ENCODE measurements at regions not wholly inside any gene's neighbourhood (a gene's known extent, or its start where the extent isn't known, plus 50 kb on each side); places are given as distances from the start of the nearest gene placed in this dataset.
"Not testable (repeated sequence)": the region's sequence is repeated elsewhere in the genome, so short reads cannot be mapped to it uniquely, and the experiment has no call there.

DNA sequence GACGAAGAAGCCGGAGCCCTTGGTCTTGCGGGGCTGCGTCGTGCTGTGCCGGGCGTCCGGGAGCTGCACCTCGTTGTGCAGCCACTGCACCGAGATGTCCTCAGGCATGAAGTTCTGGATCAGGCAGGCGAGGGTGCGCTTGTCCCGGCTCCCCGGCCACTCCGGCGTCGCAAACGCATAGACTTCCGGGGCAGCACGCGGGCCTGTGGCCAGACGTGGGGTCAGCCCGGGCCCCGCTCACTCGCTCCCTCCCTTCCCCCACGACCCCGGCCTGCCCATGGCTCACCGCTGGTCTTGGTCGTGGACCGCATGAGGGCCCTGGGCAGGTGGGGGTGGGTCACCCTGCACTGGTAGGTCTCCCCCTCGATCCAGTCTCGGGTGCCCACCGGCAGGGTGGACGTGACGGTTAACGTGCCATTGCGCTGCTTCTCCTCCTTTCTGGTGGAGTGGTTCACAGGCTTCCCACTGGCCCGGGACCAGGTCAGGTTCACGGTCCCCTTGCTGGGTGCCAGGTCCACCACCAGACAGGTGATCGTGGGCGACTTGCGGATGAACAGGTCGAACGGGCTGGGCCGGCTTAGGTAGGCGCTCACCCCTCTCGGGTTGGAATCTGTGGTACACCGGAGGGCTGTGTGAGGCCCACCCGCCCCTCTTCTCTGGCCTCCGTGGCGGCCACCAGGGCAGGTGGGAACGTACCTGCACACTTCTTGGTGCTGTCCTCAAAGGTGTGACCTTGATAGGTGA is 74.0 kb downstream of the TMEM121 start:
- H2BK120ac ChIP-seq (replicated peaks; ENCODE audit: low read depth, low read length); FAIRE-seq; H3K18ac ChIP-seq (ENCODE audit: extremely low read depth, low read length); H3K4ac ChIP-seq (replicated peaks; ENCODE audit: insufficient read length, low read depth, low read length); H3K9ac ChIP-seq (replicated peaks in 1 of 4; ENCODE audit: extremely low read depth in 1 of 4, low read depth in 3 of 4, low read length in 3 of 4); H3K56ac ChIP-seq (replicated peaks; ENCODE audit: insufficient read length, low read depth, low read length); H2BK12ac ChIP-seq (ENCODE audit: low read depth, low read length); DNase-seq (ENCODE audit: low read depth in 1 of 2, low spot score in 2 of 2); H3K79me1 ChIP-seq (ENCODE audit: low read depth, low read length); H4K91ac ChIP-seq (replicated peaks; ENCODE audit: insufficient read length, low read length); H4K20me1 ChIP-seq (replicated peaks in 1 of 2; ENCODE audit: control insufficient read depth in 1 of 2, insufficient read depth in 2 of 2, low read length in 2 of 2); H3K27ac ChIP-seq (ENCODE audit: low read depth, low read length); H2AK5ac ChIP-seq (ENCODE audit: low read depth, low read length); H2AFZ ChIP-seq (ENCODE audit: low read length); POLR2A ChIA-PET (ENCODE audit: partially characterized antibody); H3K79me2 ChIP-seq (ENCODE audit: control insufficient read depth in 1 of 2, insufficient read depth in 2 of 2, low read length in 2 of 2); H3K4me3 ChIP-seq (ENCODE audit: extremely low read depth in 1 of 4, insufficient read depth in 2 of 4, low read depth in 3 of 4, low read length in 4 of 4); H3K36me3 ChIP-seq (ENCODE audit: control insufficient read depth in 2 of 4, insufficient read depth in 4 of 4, low read length in 3 of 4); H3K4me2 ChIP-seq (ENCODE audit: insufficient read depth in 1 of 2, low read depth in 2 of 2, low read length in 2 of 2); H3K4me1 ChIP-seq (replicated peaks in 1 of 4; ENCODE audit: control insufficient read depth in 3 of 4, insufficient read depth in 4 of 4, low read length in 3 of 4); CTCF ChIA-PET (ENCODE audit: partially characterized antibody); H4K8ac ChIP-seq (ENCODE audit: extremely low read depth, insufficient read depth, low read length); H4K5ac ChIP-seq (ENCODE audit: insufficient read length, low read depth, low read length); H3K23me2 ChIP-seq (ENCODE audit: low read depth, low read length); H3K23ac ChIP-seq (ENCODE audit: insufficient read length); H2BK20ac ChIP-seq (ENCODE audit: low read length); H3K27me3 ChIP-seq (replicated peaks in 1 of 4; ENCODE audit: control insufficient read depth in 3 of 4, extremely low read depth in 1 of 4, insufficient read depth in 3 of 4, low read length in 3 of 4); H3K14ac ChIP-seq (ENCODE audit: insufficient read length); H2BK5ac ChIP-seq (ENCODE audit: low read depth, low read length); H2BK15ac ChIP-seq (ENCODE audit: low read length): not testable (repeated sequence)
- WGBS, 2 experiments (ENCODE audit: extremely low coverage in 1 of 2, insufficient coverage in 1 of 2, insufficient read length in 1 of 2, insufficient replicate concordance in 2 of 2, low coverage in 1 of 2, low lambda C conversion rate in 2 of 2, missing lambda C conversion rate in 1 of 2), result 84% methylated on average over 8 of the region's 52 CpGs; no CpG with 5 or more reads in 1 of the 2 experiments
- H3K9me3 ChIP-seq (ENCODE audit: insufficient read depth in 2 of 2, low read depth in 1 of 2, low read length in 1 of 2), result peaks cover 26 to 79% of the 10 kb centered on the region in 2 experiments

Measured in H1 (cell line).